RWPE1 (cell line): ENCODE measurements at regions not wholly inside any gene's neighbourhood (a gene's known extent, or its start where the extent isn't known, plus 50 kb on each side); places are given as distances from the start of the nearest gene placed in this dataset.

Source experiments
- CTCF ChIA-PET: fragments of 350-600 bp; sonication (Branson Sonifier 250); formaldehyde crosslinking; extraction: SDS; loops from one replicate; lab custom pipeline; 2021; lab: Yijun Ruan, JAX
- POLR2A ChIA-PET: fragments of 400-600 bp; formaldehyde crosslinking; extraction: SDS; loops from one replicate; lab custom pipeline; 2020; ENCODE audit warnings: antibody characterized with exemption; ENCODE audit not compliant: low non-redundant PET; lab: Yijun Ruan, JAX
- DNase-seq: peaks from one replicate; pipeline ENCODE4 v3.0.0; 2012; ENCODE audit warnings: low spot score
- H3K27ac ChIP-seq: fragments of 450-650 bp; 2 replicates; pipeline ENCODE4 v1.5.1; 2017
- TF ChIP-seq, protein P1 (sequence below): fragments of 450-650 bp; conservative IDR thresholded peaks from 2 replicates; pipeline ENCODE4 v1.5.1; 2017; ENCODE audit warnings: low read depth, mild to moderate bottlenecking

GRCh38 chr1:187283984-187284383 lies 455.2 kb downstream of the PLA2G4A start:
- TF ChIP-seq, protein P1, sequence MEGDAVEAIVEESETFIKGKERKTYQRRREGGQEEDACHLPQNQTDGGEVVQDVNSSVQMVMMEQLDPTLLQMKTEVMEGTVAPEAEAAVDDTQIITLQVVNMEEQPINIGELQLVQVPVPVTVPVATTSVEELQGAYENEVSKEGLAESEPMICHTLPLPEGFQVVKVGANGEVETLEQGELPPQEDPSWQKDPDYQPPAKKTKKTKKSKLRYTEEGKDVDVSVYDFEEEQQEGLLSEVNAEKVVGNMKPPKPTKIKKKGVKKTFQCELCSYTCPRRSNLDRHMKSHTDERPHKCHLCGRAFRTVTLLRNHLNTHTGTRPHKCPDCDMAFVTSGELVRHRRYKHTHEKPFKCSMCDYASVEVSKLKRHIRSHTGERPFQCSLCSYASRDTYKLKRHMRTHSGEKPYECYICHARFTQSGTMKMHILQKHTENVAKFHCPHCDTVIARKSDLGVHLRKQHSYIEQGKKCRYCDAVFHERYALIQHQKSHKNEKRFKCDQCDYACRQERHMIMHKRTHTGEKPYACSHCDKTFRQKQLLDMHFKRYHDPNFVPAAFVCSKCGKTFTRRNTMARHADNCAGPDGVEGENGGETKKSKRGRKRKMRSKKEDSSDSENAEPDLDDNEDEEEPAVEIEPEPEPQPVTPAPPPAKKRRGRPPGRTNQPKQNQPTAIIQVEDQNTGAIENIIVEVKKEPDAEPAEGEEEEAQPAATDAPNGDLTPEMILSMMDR: no peak
- CTCF ChIA-PET: interaction anchor here (0.7 kb wide), 1 partner anchor 1096 kb away, joined by 3 read pairs; no protein-coding TSS in a partner anchor
- no peak overlapping the region for H3K27ac ChIP-seq
- POLR2A ChIA-PET: no interaction called here
- no peak for DNase-seq

GRCh38 chr1:187294421-187295201 lies 465.9 kb downstream of the PLA2G4A start:
- ChIA-PET POLR2A (no interaction called here), CTCF (no interaction called here)
- no peak for DNase-seq
- TF ChIP-seq, protein P1: no peak
- no peak overlapping the region for H3K27ac ChIP-seq

DNA sequence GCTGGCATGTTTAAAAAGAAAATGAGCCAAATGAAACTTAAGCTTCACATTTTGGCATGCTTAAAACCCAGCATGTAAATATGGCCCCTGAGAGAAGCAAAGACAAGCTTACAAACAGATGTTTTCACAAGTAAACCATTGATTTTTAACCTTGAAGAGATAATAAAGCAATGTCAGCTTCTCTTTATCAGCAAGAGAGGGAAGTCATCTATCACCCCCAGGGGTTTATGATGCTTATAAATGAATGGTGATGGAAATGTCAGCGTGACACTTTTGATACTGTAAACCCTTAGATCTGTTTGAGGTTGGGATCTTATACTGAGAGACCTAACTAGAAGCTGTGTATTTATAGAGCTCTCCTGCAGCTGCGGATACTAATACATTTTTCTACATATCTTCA lies 471.3 kb downstream of the PLA2G4A start:
- POLR2A ChIA-PET: no interaction called here
- no peak for DNase-seq
- CTCF ChIA-PET: no interaction called here
- TF ChIP-seq, protein P1: no peak
- no peak overlapping the region for H3K27ac ChIP-seq

- ChIA-PET CTCF (no interaction called here), POLR2A (no interaction called here)
- TF ChIP-seq, protein P1: no peak
- H3K27ac ChIP-seq: no peak overlapping the region
- no peak for DNase-seq
Measured at GRCh38 chr1:187306710-187307415, 478.1 kb downstream of the PLA2G4A start.

DNA sequence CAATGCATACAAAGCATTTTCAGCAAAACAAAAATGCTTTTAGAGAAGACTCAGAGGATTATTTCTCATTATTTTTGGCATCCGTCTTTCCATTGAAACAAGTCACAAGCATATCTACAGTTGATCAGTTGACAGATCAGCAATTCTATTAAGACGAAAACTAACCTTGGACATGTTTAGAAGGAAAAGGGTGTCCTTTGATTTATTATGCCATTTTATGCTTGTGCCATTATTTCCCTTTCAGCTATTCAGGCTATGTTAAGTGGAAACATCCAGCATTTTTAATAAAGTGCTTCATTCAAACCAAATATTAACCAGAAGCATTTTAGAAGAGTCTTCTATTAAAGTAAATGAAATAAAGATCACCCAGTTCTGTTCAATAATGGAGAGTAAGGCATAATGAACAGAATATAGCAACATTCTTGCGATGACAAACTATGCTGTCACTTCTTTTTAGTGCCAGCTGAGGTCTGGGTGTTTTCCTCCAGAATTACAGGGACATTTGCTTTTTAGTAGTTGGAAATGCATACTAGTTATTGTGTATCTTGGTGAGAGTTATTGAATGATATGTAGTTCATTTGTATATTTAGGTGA lies 481.4 kb downstream of the PLA2G4A start:
- ChIA-PET CTCF (no interaction called here), POLR2A (no interaction called here)
- no peak overlapping the region for H3K27ac ChIP-seq
- no peak for DNase-seq
- TF ChIP-seq, protein P1: no peak

DNA sequence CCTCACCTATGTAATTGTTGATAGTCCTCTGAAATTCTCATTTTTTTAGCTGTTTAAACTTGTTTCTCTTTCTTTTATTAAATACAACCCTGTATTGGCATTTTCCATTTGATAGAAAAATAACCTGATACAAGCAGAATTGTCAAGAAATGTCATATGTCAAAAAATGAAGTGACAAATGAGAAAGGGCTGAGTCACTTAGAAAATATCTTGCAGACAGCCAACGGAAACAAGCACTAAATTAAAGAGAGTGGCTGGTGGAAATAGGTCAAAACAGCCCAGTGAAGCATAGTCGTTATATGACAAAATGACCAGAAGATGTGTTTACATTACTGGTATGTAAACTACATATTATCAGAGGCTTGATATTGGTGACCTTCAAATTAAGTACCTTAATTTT lies 484.4 kb downstream of the PLA2G4A start:
- ChIA-PET POLR2A (no interaction called here), CTCF (no interaction called here)
- DNase-seq: no peak
- no peak overlapping the region for H3K27ac ChIP-seq
- TF ChIP-seq, protein P1: no peak
